ENCODE measurements at regions not wholly inside any gene's neighbourhood (a gene's known extent, or its start where the extent isn't known, plus 50 kb on each side); places are given as distances from the start of the nearest gene placed in this dataset.

- Histone ChIP-seq H3K27me3 (ENCODE audit: control insufficient read depth in 2 of 2, insufficient read depth in 2 of 2, low read length in 2 of 2) (no peaks in the 10 kb centered on the region), H3K9ac (replicated peaks; ENCODE audit: extremely low read depth, insufficient read depth, low read length) (no peak overlapping the region), H3K4me2 (ENCODE audit: insufficient read depth, low read length) (no peak overlapping the region), H3K9me1 (replicated peaks; ENCODE audit: control insufficient read depth, extremely low read depth, insufficient read depth, low read length) (no peaks in the 10 kb centered on the region), H3K36me3 (ENCODE audit: control insufficient read depth in 2 of 2, extremely low read depth in 1 of 2, insufficient read depth in 2 of 2, low read length in 2 of 2) (no peaks in the 10 kb centered on the region), H3K9me3 (replicated peaks; ENCODE audit: control insufficient read depth, insufficient read depth, low read length) (no peaks in the 10 kb centered on the region), H3K4me1 (ENCODE audit: control insufficient read depth, extremely low read depth, insufficient read depth, low read length) (no peaks in the 10 kb centered on the region), H3K4me3 (replicated peaks in 1 of 3; ENCODE audit: insufficient read depth in 1 of 3, low read depth in 1 of 3, low read length in 3 of 3) (no peak overlapping the region), H2AFZ (ENCODE audit: low read depth, low read length) (no peak overlapping the region), H3K27ac (ENCODE audit: insufficient read depth, low read depth, low read length) (no peak overlapping the region), H4K20me1 (replicated peaks; ENCODE audit: control insufficient read depth, extremely low read depth, insufficient read depth, low read length) (no peaks in the 10 kb centered on the region), H3K79me2 (ENCODE audit: control insufficient read depth, insufficient read depth, low read length) (no peaks in the 10 kb centered on the region)
- DNase-seq (ENCODE audit: low read depth, low spot score), result no peak
- BruUV-seq (replicated peaks), result no TSS peak
- TF ChIP-seq POLR2AphosphoS5 (IDR thresholded peaks at IDR 0.05; ENCODE audit: insufficient read depth, low read depth, low read length) (no peak), POLR2A (IDR thresholded peaks at IDR 0.05; ENCODE audit: low read depth, low read length) (no peak), EZH2 (IDR thresholded peaks at IDR 0.05; ENCODE audit: borderline replicate concordance, low read depth, low read length, severe bottlenecking) (no peak), GATA2 (IDR thresholded peaks at IDR 0.05; ENCODE audit: insufficient read depth, insufficient read length, low read depth, low read length) (no peak), CTCF (IDR thresholded peaks at IDR 0.05; ENCODE audit: extremely low read depth in 1 of 2, insufficient read depth in 1 of 2, low read depth in 1 of 2, low read length in 2 of 2) (no peak), FOS (IDR thresholded peaks at IDR 0.05; ENCODE audit: borderline replicate concordance, insufficient read depth, low read length) (no peak), MYC (IDR thresholded peaks at IDR 0.05; ENCODE audit: low read depth, low read length) (no peak), JUN (IDR thresholded peaks at IDR 0.05; ENCODE audit: borderline replicate concordance, insufficient read depth, insufficient read length, low read depth) (no peak)
- TF ChIP-seq, protein P1, sequence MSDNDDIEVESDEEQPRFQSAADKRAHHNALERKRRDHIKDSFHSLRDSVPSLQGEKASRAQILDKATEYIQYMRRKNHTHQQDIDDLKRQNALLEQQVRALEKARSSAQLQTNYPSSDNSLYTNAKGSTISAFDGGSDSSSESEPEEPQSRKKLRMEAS (IDR thresholded peaks at IDR 0.05; ENCODE audit: insufficient read depth, insufficient read length), result no peak
- intact Hi-C loops (cut with micrococcal nuclease), result no loop called here
- dilution Hi-C loops (cut with MboI; ENCODE audit: extremely low pct_ligation_motif_present, low sequenced_read_pairs), result no loop called here
- ChIA-PET POLR2A (no interaction called here), CTCF (no interaction called here)
- no peak for FAIRE-seq
Observed at GRCh38 chrX:10744007-10744406, 123.6 kb upstream of the MID1 start.

Data from endothelial cell of umbilical vein (primary cell).